ENCODE measurements at regions not wholly inside any gene's neighbourhood (a gene's known extent, or its start where the extent isn't known, plus 50 kb on each side); places are given as distances from the start of the nearest gene placed in this dataset.

GRCh38 chr11:15875943-15876342 lies 480.4 kb downstream of the SOX6 start:
- DNase-seq (ENCODE audit: low spot score): no peak

DNA sequence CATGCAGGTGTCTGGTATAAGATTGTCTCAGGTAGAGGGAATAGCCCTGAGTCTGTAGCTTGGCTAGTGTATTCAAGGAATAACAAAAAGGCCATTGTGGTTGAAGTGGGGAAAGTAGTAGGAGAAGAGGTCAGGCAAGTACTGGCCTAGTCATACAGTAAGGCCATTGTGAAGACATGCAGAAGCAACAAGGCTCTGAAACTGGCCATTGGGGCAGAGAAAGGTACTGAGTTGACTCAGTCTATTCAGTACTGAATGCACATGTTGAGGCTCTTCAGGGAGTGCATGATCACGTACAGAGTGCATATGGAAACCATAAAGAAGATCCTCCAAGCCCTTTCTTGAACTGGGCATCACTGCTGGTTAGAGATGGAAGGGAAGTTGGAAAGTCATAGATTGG lies 477.6 kb downstream of the SOX6 start:
- no peak for DNase-seq (ENCODE audit: low spot score)

GRCh38 chr11:15880291-15880690 lies 476.1 kb downstream of the SOX6 start:
- DNase-seq (ENCODE audit: low spot score): no peak

GRCh38 chr11:15882876-15883454 lies 473.4 kb downstream of the SOX6 start:
- DNase-seq (ENCODE audit: low spot score): no peak

DNA sequence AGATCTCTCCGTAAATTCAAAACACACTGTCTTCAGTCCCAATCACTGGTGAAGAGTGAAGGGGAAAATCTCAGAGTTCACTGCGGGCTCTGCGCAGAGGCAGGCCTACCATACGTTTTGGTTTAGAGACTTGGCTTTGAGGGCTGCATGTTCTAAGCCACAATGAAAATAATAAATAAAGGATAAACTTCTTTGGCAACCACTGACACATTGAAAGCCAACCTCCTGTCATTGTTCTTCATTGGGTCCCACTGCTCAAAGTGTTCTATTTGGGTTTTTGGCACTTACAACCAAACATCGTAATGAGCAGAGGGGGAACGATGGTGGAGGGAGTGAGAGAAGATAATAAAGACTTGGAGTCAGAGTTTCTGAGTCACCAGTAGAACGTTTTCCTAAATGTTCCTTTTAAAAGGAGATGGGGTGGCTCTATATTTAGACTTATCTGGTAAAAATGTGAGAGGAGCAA lies 472.9 kb downstream of the SOX6 start:
- no peak for DNase-seq (ENCODE audit: low spot score)

DNA sequence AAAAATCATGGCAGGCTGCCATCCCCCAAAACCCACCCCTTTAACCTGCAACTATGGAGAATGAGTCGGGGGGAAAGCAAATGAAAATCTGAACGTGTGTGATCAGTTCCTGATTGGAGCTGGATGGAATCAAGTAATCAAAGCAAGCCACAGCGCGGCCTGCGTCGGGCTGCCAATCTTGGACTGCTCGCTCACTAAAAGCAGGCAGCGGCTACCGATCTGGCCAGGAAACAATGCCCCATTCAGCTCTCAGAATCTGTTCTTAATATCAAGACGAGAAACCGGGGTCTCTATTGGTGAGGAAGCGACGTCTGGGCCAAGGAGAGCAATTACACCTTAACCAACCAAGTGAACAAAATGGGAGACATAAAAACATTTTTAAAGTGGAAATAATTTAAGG lies 472.2 kb downstream of the SOX6 start:
- DNase-seq (ENCODE audit: low spot score): peak; percentile 28

- DNase-seq (ENCODE audit: low spot score): no peak
Measured at GRCh38 chr11:15884777-15885540, 471.4 kb downstream of the SOX6 start.

- DNase-seq (ENCODE audit: low spot score): peak; percentile 40
Measured at GRCh38 chr11:15885854-15886253, 470.5 kb downstream of the SOX6 start.

DNA sequence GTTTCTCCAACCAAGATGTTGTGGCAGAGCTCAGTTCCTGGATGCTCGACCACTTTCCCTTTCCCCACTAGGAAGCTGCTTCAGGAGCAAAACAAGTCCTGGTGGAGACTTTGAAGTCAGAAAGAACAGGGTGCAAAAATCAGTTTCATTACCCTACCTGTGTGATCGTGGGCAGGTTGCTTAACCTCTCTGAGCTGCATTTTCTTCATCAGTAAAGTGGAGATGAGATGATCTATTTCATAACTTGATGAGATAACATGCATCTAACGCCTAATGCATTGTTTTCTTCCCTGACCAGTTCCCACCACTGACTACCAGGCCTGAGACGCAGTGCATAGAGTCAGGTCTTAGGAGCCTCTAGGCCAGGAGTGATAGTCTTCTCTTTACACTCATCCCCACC lies 470.0 kb downstream of the SOX6 start:
- no peak for DNase-seq (ENCODE audit: low spot score)

DNA sequence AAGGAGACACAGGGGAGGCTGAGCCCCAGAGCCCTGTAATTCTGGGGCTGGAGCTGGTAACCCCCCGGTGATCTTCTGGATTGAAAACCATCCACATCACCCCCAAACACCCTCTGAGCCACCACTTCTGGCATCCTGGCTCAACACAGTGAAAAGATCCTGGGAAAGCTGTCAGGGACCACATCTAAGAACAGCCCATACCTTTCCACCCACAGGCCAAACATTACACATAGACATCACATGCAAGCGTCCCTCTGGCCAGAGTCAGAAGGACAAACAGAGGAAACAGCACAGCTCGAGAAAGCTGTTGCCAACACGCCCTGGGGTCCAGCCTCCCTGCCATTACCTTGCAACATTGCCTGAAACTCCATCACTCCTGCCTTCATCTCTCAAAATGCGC lies 469.5 kb downstream of the SOX6 start:
- DNase-seq (ENCODE audit: low spot score): no peak

- DNase-seq (ENCODE audit: low spot score): no peak
Measured at GRCh38 chr11:15888556-15889345, 467.6 kb downstream of the SOX6 start.

DNA sequence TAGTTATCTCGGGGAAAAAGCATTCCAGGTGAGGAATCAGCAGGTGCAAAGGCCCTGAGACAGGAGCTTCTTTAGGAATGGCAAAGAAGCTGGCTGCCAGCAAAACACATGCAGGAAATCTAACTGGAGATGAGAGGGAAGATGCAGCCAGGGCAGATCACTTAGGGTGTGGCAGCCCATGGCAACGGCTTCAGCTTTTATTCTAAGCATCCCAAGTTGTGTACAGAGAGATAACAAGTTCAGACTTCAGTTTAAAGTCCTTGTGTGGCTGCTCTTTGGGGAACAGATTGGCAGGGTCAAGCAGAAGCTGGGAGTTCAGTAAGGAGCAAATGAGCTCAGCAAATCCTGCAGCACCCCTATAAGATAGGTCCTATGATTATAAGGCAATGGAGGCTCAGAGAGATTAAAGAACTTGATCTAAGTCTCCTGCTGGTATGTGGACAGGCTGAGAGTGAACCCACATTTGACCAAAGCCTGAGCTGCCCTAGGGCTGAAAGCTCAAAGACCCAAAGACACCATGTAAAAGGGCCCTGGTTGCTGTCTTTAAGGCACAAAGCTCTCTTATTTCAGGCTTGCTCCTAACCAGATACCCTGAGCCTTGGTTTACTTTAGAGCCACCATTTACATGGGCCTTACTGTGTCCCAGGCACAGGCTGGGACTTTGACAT lies 466.8 kb downstream of the SOX6 start:
- no peak for DNase-seq (ENCODE audit: low spot score)

DNA sequence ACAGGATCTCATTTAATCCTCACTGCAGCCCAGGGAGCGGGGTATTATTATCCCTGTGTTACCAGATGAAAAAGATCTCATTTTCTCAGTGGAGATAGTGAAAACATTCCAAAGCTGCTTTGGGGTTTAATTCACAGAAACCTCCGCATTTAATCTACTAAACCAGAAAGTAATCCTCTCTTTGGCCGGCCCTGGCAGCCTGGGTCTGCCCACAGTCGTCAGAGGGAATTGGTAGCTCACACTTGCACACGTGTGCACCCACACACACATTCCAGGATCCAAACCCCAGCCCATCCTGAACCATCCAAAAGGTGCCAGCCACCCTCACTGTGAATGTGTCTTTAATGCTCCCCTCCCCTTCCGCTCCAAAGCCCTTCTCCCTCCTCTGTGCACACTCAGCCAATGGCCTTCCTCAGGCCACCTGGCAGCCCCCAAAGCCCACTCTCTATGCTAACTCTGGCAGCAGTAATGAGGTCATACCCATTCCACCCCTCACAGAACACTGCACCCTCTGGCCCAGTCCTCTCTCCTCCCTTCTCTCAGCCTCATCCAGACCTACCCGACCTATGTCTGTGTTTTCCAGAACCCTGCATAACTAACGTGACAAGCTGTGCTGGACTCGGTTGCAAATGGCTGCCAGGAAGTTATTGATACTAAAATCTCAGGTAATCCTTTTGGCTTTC lies 466.2 kb downstream of the SOX6 start:
- DNase-seq (ENCODE audit: low spot score): no peak

GRCh38 chr11:15893080-15893492 lies 463.3 kb downstream of the SOX6 start:
- DNase-seq (ENCODE audit: low spot score): no peak

DNA sequence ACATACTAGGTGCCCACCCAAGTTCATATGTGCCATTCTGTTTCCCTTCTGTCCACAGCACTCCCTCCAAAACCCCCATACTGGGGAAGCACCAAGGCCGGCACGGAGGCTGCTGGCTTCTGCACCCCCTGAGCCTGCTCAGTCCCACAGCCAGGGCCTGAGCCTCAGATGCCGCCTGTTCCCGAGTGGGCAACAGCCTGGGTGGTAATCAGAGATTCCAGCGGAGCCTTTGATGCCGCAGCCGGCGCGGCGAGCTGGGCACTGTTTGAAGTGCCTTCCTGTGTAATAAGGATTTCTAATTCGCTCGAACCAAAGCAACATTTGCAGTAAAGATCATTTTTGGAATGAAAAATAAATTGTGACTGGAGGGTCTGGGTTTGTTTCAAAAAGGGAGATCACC lies 460.3 kb downstream of the SOX6 start:
- no peak for DNase-seq (ENCODE audit: low spot score)

GRCh38 chr11:15896530-15896929 lies 459.8 kb downstream of the SOX6 start:
- DNase-seq (ENCODE audit: low spot score): no peak

DNA sequence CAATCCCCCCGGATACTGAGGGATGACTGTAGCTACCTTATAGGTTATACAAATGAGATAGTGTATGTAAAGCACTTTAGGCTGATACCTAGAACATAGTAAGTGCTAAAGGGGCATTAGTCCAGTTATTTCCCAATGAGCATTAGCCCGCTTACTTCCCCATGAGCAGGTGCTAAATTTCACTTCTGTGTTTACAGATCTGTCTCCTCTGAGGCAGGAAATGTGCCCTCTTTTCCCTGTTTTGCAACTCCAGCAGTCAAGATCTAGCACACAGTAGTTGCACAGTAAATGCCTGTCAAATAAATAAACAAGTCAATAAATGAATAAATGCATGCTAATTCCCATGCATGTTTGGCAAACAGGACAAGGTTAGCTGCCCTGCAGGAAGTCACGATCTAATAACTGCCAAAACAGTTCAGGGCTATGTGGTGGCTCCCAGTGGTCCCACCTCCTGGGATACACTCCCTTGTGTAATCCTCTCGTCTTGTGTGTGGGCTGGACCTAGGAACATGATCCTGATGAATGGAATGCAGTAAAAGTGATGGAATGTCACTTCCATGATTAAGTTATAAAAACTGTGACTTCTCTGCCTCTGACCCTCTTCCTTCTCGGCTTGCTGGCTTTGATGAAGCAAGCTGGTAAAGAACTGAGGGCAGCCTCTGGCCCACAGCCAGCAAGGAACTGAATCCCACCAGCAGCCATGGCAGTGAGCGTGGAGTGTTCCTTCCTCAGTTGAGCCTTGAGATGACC lies 459.0 kb downstream of the SOX6 start:
- peak; percentile 61 for DNase-seq (ENCODE audit: low spot score)

GRCh38 chr11:15901054-15901453 lies 455.3 kb downstream of the SOX6 start:
- no peak for DNase-seq (ENCODE audit: low spot score)

- DNase-seq (ENCODE audit: low spot score): no peak
Measured at GRCh38 chr11:15901790-15902189, 454.6 kb downstream of the SOX6 start.

- DNase-seq (ENCODE audit: low spot score): no peak
Measured at GRCh38 chr11:15903246-15903645, 453.1 kb downstream of the SOX6 start.

Data from Ammon's horn (tissue), 1 donor.